ENCODE measurements at regions not wholly inside any gene's neighbourhood (a gene's known extent, or its start where the extent isn't known, plus 50 kb on each side); places are given as distances from the start of the nearest gene placed in this dataset.

DNA sequence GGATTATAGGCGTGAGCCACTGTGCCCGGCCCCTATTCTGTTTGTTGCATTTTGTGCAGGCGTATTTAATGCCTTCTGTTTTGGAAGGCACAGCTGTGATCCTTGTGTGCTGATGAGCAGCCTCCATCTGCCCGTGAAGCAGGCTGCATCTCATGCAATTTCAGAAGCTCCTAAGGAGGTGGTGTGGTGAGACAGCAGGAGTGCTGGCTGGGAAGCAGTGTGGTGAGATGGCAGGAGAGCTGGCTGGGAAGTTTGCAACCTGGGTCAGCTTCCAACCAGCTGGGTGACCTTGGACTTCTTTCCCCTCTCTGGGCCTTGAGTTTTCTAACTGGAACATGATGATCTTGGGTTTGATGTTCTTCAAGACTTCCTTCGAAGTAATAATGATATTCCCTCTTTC lies 525.1 kb downstream of the TBC1D22A start:
- DNase-seq (ENCODE audit: low read depth in 4 of 4, low spot score in 2 of 4), result no peak

GRCh38 chr22:47286590-47286989 lies 524.1 kb downstream of the TBC1D22A start:
- DNase-seq (ENCODE audit: low read depth in 4 of 4, low spot score in 2 of 4), result no peak

GRCh38 chr22:47285981-47286380 lies 523.5 kb downstream of the TBC1D22A start:
- DNase-seq (ENCODE audit: low read depth in 4 of 4, low spot score in 2 of 4), result no peak

DNA sequence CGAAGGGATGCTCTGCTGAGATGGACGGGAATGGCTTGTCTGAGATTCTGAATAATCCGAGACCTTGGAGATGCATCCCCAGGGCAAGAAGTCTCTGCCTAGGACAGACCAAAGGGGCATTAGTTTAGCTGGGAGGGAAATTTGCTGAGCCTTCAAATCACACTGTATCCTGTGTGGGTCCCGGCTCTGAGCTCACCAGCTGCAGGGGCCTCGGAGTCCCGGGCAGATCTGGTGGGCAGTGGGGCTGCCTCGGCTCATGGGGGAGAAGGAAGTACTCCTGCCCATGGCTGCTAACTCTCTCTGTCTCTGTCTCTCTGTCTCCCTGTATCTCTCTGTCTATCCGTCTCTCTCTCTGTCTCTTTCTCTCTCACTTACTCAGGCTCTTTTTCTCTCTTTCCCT lies 522.4 kb downstream of the TBC1D22A start:
- no peak for DNase-seq (ENCODE audit: low read depth in 4 of 4, low spot score in 2 of 4)

DNA sequence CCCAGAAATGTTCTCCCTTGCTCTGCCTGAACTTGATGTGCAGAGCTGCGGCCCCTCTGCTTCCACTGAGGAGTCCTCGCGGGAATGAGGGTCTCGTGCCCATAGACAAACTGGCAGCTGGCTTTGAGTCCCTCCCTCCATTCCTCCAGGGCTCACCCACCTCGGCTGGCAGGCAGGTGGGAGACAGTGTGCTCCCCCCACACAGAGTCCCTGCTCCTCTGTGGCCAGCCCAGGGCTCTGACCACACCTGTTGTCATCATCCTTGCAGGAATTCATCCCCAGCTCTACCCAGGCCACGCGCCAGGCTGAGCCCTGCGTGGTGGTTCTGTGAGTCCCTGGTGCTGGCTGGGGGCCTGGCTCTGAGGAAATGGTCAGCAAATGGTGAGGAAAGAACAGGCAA lies 521.9 kb downstream of the TBC1D22A start:
- DNase-seq (ENCODE audit: low read depth in 4 of 4, low spot score in 2 of 4), result no peak

- no peak for DNase-seq (ENCODE audit: low read depth in 4 of 4, low spot score in 2 of 4)
Measured at GRCh38 chr22:47283616-47284270, 521.3 kb downstream of the TBC1D22A start.

DNA sequence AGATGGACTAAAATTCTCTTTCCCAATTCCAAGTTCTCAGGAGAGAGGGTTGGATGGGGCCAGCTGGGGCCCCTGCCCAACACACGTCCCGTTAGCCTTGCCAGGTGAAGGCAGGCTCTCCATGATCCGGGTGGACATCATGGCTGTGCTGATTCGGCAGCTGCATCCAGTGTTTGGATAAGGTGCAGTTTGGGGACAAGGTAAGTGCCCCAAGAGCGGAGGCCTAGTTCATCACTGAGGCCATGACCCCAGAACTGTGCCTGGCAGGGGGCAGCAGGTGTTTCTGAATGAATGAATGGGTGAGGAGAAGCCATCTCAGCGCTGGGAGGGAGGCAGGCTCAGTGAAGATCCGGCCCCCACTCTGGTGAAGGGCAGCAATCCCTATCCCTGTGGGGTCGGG lies 520.4 kb downstream of the TBC1D22A start:
- no peak for DNase-seq (ENCODE audit: low read depth in 4 of 4, low spot score in 2 of 4)

DNA sequence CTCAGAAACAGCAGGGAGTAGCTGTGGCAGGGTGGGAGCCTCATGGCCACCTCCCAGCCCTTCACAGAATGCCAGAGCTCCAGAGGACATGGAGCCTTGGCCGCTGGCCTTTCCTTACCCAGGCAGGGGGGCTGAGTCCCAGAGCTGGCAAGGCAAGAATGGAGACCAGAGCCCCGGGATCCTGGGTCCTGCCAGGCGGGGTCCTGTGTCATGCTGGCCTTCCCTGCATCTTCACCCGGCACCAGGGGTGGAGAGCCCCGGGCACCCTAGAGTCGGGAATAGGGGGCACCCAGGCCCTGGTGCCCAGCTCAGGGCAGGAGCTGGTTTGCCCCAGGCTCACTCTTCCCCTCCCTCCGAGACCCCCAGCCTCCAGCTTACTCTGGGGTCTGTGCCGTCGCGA lies 519.9 kb downstream of the TBC1D22A start:
- no peak for DNase-seq (ENCODE audit: low read depth in 4 of 4, low spot score in 2 of 4)

- no peak for DNase-seq (ENCODE audit: low read depth in 4 of 4, low spot score in 2 of 4)
Measured at GRCh38 chr22:47281126-47282106, 519.0 kb downstream of the TBC1D22A start.

GRCh38 chr22:47280301-47280700 lies 517.9 kb downstream of the TBC1D22A start:
- DNase-seq (ENCODE audit: low read depth in 4 of 4, low spot score in 2 of 4), result no peak

GRCh38 chr22:47279746-47280145 lies 517.3 kb downstream of the TBC1D22A start:
- no peak for DNase-seq (ENCODE audit: low read depth in 4 of 4, low spot score in 2 of 4)

DNA sequence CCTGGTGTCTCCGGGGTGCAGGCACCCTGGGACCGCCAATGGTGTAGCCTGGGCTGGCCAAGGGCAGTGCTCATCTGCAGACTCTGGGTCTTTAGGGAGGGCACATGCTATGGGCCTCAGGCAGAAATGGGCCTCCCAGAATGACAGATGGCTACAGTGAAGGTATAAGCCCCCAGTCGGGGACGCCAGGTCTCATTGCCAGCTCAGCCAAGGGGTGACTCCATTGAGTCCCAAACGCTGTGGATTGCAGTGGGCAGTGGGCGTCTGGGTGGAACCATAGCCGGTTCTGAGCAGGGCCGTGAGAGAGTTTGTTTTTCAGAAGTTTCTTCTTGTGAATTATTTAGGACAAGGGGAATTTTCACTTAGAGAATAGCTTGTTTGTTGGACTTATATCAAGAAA lies 516.9 kb downstream of the TBC1D22A start:
- DNase-seq (ENCODE audit: low read depth in 4 of 4, low spot score in 2 of 4), result no peak

DNA sequence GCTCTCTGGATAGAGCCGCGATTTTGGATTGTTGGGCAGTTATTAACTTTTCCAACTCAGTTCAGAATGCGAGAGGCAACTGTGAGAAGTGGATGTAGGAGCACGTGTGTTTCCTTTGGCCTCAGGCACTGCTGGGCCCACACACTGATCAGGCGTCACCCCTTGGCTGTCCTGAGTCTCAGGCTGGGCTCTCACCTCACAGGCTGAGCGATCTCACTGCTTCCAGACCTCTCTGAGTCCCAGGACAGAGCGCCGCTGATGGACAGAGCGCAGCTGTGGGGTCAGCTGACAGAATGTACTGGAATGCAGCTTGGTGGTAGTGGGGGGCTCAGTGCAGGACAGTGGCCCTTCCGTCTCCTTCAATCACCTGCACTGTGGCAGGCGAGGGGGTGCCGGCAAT lies 516.2 kb downstream of the TBC1D22A start:
- DNase-seq (ENCODE audit: low read depth in 4 of 4, low spot score in 2 of 4), result no peak

DNA sequence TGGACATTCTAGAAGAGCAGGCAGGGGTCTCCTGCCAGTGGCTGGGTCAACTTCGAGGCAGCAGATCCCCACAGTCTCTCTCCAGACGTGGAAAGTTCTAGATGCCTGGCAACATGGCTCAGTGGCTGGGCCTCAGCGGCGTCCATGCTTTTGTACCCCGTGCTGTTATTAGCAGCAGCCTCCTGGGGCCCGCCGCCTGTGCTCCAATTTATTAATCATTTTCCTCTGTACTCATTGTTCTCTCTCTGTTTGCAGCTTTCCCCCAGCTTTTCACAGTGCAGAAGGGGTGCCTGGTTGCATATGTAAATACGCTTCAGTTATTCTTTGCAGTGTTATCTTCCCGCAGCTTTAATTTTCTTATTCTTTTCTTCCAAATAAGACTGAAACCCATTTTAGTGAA lies 515.1 kb downstream of the TBC1D22A start:
- DNase-seq (ENCODE audit: low read depth in 4 of 4, low spot score in 2 of 4), result no peak

DNA sequence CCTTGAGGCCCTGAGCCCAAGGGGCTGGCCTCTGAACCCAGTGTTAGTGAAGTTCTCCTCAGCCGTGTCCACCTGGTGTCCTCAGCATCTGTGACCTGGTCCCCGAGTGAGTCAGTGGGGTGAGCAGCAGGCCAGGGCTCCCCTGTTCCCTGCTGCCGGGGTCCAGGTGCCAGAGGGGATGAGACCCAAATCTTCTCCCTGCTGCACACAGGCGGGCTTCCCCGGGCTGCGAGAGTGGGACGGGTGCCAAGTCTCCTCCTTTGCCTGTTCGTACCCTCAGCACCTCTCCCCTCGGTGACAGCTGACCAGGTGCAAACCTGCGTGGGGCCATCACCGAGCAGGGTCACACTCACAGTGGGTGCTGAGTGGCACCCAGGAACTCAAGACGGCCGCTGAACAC lies 514.5 kb downstream of the TBC1D22A start:
- no peak for DNase-seq (ENCODE audit: low read depth in 4 of 4, low spot score in 2 of 4)

DNA sequence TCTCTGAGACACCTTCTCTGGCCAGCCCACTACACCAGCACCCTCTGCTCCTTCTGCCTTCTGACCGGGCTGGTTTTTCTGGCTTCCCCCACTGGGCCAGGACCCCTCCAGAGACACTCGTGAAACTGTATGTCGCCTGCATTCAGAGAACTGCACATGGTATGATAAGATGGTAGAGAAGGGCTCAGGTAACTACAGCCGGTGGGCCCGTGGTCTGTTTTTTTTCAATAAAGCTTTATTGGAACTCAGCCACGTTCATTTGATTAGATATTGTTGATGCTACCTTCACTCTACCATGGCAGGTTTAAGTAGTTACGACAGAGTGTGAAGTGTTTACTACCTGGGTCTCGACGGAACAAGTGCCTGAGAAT lies 514.0 kb downstream of the TBC1D22A start:
- no peak for DNase-seq (ENCODE audit: low read depth in 4 of 4, low spot score in 2 of 4)

DNA sequence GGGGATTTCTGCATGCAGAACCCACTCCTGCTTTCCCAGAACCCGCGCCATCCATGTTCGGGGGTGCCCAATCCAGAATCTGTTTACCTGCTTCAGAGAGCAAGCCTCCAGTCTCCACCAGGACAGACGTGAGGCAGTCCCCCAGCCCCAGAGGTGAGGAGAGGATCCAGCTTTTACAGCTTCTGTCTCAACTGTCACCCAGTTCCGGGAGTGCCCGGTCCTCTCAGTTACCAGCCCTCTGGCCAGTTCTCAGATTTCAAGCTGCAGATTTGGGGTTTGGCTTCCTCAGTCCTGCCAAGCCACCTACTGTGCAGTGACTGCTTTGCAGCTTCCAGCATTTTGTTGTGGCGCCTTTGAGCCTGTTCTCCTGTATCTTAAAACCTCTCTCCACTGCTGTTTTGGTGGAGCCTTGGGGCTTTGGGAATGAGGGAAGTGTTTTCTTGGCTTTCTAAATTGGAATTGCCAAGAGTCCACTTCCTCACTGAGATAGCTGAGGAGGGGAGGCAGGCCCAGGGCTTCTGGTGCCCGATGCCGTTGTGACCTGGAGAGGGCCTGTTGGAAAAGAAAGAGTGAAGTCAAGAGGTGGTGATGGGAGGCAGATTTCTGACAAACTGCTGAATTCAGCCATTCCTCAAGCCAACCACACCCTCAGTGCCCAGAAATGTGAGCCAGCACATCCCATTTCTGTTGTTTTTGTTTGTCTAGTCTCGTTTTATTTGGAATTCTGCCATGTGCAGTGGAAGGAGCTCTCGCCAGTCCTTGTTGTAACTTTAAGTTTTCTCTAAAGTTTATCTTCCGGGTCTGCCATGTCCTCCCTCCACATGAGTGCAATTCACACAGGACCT lies 513.4 kb downstream of the TBC1D22A start:
- DNase-seq (ENCODE audit: low read depth in 4 of 4, low spot score in 2 of 4), result peak in 2 of 4 donors; percentile 13 to 32

- no peak for DNase-seq (ENCODE audit: low read depth in 4 of 4, low spot score in 2 of 4)
Measured at GRCh38 chr22:47274196-47274595, 511.7 kb downstream of the TBC1D22A start.

- DNase-seq (ENCODE audit: low read depth in 4 of 4, low spot score in 2 of 4), result no peak
Measured at GRCh38 chr22:47270463-47271135, 508.1 kb downstream of the TBC1D22A start.

DNA sequence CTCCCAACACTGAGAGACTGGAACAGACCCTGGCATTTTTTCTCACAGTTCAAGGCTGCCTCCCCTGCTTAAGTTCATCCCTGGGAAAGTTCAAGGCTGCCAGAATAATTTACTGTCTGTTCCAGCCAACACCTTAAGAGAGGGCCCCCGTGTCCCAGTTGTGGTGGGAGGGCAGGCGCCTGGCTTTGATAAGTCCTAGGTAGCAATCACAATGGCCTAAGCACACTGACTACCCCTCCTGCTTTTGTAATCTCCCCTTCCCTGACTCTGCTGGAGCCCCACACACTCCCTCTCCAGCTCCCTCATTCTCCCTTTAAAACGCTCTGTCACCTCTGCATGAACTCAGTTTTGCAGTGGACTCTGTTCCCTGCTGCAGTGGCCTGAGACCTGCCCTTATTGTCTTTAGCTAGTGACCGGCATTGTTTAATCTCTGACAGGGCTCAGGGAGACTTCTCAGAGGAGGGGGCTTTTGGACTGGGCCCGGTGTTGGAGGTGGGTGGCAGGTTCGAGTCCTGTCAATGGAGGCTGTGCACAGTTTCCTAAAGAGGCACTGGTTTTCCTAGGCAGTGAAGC lies 507.2 kb downstream of the TBC1D22A start:
- DNase-seq (ENCODE audit: low read depth in 4 of 4, low spot score in 2 of 4), result no peak

Data from left renal cortex interstitium (tissue), 4 donors.